GM19324 (cell line): ENCODE measurements at regions not wholly inside any gene's neighbourhood (a gene's known extent, or its start where the extent isn't known, plus 50 kb on each side); places are given as distances from the start of the nearest gene placed in this dataset.
A peak's percentile ranks its signal among the peaks of the same experiment; 100 is the strongest.
"Not testable (repeated sequence)": the region's sequence is repeated elsewhere in the genome, so short reads cannot be mapped to it uniquely, and the experiment has no call there.

Experiments
- ATAC-seq: cut with Tn5 transposase; IDR thresholded peaks from one replicate; pipeline ENCODE4 v1.9.1; 2021; ENCODE audit warnings: mild to moderate bottlenecking, moderate library complexity; ENCODE audit not compliant: unreplicated experiment, low FRiP score

DNA sequence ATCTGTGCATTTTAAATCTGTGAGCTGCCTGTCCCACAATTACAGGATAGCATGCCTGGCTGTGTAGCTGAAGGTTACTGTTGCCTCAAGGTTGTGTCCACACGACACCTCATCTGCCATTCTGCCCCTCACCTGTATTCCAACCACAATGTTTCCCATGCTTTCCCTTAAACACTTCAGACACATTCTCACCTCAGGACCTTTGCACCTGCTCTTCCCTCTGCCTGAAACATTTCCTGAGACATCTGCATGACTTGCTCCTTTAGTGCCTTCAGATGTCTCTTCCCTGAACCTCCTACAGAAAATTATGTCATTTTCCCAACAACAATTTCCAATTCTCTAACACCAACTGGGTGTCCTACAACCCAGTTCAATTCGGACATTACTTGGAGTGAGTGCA is 120.4 kb downstream of the ZNF608 start:
- ATAC-seq: no peak

DNA sequence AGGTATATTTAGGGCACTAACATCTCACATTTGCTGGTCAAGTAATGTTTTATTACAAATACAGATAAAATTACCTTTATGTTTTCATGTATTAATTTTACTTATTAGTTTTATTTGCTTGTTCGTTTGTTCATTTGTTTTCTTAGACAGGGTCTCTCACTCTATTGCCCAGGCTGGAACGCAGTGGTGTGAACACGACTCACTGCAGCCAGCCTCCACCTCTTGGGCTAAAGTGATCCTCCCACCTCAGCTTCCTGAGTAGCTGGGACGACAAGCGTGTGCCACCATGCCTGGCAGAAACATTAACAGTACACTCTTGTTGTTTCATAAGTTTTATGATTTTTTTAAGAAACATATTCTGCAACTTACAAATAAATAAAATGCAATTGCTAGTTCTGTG is 123.2 kb downstream of the ZNF608 start:
- ATAC-seq: no peak

DNA sequence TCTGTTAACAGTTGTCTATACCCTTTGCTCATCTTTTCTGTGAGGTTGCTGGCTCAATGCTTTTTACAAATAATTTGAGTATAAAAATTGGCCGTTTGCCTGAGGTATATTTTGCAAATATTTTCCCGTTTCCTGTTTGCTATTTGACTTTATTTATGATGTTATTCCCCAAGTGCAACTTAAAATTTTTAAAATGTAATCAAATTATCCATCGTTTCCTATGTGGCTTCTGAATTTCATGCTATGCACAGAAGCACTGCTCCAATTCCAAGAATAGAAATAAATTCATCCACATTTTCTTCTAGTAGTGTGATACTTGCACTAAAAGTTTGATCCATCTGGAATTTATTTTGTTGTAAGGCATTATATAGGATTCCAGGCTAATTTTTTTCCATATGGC is 123.6 kb downstream of the ZNF608 start:
- no peak for ATAC-seq

DNA sequence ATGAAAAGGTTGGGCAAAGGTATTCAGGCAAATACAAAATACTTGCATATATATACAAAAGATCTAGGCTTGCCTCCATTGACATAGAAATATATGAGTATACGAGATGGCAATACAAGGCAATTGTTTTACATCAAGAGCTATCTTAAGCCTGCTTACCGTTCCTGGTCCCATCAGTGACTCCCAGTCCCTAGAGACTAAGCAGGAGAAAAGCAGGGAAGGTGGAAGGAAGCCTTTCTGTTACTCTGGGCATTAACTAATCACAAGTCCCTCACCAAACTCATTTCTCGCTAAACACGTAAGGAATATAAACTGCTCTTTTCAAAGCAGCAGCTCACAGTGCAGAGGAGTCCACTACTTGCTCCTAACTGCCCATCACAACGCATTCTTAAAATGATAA is 125.2 kb downstream of the ZNF608 start:
- no peak for ATAC-seq

DNA sequence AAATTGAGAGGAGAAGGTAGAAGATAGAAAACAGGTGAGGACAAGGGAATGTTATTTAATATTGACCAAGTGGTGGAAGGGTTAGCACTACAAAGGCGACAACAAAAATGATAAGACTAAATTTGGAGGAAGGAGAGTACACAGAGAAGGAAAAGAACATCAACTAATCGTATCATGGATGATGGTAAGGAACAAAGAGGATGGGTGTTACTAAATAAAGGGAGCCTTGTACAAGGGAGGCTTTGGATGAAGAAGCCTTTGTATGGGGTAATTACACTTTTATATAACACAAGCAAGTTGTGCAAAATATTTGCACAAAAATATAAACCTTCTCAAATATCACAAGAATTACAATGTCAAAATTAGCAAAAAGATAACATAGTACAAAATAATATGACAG is 125.7 kb downstream of the ZNF608 start:
- no peak for ATAC-seq

DNA sequence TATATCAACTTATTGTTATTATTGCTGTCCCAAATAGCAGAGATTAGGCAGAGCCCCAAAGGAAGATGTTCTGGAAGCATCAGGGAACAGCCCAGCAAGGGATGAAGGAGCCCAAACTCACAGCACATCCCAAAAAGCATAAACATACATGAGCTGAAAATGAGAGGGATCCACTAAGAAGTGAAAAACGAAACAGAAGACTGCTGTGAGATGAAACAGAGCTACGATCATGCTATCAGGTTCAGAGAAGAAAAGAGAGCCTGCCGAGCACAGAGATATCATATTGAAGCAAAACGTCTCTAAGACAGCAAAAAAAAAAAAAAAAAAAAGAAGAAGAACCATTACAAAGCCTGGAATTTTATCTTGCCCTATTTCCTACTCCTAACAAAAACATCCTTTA is 127.3 kb downstream of the ZNF608 start:
- ATAC-seq: no peak

DNA sequence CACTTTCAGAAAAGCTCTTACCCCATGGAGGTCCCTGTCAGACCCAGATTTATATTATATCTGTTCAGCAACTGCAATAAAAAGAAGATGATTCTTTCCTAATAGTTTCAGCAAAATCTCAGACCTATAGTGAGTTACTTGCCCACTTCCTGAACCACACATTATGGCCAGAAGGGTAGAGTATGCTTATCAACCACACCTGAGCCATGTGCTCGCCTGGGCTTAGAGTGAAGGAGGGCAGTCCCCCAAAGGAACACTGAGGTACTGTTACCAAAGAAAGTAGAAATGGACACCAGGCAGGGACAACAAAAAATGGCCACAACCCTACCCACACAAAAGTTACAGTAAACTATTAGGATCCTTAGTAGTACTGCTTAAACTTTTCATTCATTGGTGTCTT is 128.7 kb downstream of the ZNF608 start:
- no peak for ATAC-seq

DNA sequence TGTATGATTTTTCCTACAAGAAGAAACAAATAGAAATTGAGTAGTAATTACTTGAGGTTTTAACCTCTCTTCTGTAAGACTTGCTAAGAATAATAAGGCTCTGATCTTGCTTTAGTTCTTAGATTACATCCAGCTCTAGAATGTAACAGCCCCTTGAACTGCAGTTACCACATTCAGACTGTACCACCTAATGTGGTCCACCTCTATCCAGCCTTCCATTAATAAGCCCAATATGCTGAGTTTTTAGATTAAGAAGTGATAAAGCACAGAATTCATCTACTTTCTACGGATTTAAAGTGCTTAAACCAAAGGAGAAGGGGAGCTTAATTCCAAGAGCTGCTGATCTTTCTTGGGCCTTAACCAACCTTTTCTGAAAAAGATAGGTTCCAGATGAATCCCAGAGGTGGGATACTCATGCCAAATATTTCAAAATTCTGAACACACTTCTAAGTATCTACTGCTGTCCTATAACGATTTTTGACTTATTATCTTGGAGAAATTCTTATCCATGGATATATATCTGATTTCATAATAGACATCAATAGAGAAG is 131.5 kb downstream of the ZNF608 start:
- ATAC-seq: no peak

DNA sequence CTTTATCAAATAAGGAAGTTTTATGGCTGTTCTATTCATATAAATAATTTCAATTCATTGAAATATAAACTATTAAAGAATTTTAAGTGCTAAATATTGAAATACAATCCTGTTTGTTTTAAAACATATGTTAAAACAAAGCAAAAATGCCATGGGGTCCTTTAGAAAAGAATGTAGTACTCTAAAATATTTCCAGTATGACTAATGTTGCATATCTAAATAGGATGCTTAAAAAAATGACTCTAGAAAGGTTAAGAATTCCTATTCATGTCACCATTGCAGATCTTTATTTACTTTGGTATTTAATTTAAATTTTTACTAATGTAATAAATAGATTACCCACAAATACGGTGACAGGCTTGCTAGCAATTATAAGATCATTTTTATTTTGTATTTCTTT is 132.3 kb downstream of the ZNF608 start:
- ATAC-seq: no peak

DNA sequence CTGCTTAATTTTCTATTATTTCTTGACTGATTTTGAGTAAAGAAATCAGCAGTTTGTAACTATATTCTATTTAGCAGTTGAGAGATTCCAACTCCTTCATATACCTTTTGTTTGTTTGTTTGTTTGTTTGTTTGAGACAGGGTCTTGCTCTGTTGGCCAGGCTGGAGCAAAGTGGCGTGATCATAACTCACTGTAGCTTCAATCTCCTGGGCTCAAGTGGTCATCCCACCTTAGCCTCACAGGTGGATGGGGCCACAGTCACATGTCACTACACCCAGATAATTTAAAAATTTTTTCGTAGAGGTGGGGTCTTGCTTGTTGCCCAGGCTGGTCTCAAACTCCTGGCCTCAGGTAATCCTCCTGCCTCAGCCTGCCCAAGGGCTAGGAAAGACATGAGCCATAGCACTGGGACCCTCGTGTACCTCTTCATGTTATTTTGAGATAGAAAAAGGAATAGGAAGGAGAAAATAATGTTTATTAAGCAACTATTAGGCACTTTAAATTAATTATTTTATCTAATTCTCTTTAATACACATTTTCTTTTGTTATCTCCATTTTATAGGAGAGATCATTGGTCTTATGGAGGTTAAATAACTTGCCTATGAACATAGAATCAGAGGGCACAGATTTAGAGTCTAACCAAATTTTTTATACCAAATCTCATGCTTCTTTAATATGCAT is 133.0 kb downstream of the ZNF608 start:
- no peak for ATAC-seq

DNA sequence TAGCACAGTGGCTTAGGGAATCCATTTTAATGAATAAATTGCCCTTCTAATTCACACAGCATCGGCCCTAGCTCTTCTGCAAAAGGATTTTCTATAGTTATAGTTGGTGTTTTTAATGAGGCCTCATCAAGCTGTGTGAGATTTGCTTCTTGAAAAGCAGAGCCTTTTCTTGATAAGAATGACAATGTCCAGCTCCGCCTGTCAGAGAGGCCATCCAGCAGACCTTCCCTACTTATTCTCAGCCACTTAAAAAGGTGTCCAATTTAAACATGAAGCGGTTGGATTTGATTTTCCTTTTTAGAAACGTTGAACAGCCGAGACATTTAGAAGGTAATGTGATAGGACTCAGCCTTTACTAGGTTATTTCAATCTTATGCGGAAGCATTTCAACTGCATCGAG is 134.4 kb downstream of the ZNF608 start:
- ATAC-seq: no peak

DNA sequence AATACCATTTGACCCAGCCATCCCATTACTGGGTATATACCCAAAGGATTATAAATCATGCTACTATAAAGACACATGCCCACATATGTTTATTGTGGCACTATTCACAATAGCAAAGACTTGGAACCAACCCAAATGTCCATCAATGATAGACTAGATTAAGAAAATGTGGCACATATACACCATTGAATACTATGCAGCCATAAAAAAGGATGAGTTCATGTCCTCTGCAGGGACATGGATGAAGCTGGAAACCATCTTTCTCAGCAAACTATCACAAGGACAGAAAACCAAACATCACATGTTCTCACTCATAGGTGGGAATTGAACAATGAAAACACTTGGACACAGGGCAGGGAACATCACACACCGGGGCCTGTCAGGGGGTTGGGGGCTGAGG is 135.2 kb downstream of the ZNF608 start:
- not testable (repeated sequence) for ATAC-seq

DNA sequence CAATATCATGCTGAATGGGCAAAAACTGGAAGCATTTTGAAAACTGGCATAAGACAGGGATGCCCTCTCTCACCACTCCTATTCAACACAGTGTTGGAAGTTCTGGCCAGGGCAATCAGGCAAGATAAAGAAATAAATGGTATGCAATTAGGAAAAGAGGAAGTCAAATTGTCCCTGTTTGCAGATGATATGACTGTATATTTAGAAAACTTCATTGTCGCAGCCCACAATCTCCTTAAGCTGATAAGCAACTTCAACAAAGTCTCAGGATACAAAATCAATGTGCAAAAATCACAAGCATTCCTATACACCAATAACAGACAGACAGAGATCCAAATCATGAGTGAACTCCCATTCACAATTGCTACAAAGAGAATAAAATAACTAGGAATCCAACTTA is 136.8 kb downstream of the ZNF608 start:
- ATAC-seq: not testable (repeated sequence)

DNA sequence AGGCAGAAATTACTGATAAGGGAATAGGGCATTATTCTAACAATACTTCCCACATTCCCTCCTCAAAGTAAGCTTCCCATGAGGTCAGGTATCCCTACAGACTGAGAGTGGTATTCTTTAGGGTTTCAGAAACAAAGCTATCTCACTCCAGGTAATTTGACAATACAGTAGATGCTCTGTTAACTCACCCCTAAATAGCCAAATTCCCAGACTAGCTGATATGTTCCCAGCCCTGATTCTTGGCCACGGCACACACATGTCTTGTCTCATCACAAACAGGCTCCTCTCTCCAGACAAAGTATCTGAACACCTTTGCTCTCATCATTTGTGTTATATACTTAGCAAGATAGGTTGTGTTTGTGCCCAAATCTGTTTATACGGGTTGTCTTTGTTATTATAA is 139.9 kb downstream of the ZNF608 start:
- no peak for ATAC-seq

DNA sequence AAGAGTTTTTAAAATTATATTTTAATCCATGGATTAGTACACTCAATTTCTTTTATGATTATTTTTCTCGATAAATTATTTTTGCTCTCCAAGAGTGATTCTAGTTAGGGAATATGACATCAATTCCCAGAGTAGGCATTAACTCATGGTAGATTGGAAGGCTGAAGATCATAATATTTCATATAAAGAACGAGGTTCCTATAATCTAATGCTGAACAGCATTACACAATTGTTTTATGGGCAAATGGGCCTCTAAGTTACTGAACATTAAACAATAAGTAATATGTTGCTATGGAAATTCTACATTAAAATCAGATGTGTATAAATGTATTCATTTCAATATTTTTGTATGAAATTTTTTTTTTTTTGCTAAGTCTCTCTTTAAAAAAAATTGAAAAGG is 140.3 kb downstream of the ZNF608 start:
- ATAC-seq: no peak

DNA sequence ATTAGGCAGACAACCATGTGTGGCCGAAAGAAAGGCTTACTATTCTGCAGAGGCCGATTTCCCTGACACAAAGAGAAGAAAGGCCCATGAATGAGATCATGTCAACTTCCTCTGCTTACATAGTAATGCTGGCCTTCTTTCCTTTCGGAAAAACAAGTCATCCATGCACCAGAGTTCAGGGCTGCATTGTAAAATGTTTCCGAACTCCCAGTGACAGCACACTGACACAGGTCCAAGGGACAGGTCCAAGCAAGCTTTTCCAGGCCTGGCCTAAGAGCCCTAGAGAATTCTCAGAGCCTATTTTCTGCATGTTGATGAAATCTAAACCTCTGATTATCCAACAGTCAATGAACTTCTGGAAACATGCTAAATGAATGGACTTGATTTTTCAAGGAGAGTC is 140.9 kb downstream of the ZNF608 start:
- no peak for ATAC-seq

DNA sequence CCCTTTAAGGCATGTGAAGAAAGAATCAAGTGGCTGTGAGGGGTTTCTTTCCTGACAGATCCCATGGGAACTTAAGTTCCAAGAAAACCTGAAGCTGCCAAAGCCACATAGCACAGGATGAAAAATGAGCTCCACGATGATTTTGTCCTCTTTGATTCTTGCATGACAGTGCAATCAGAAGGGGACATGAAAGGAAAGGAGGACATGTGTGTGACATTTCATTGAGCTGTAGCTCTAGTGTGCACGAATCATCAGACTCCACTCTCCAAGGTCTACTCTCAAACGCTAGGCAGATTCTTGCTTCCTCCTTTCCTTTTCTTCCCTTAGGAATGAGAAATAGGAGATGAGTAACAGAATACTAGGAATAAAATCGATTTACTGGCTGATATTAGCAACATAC is 142.0 kb downstream of the ZNF608 start:
- ATAC-seq: no peak

DNA sequence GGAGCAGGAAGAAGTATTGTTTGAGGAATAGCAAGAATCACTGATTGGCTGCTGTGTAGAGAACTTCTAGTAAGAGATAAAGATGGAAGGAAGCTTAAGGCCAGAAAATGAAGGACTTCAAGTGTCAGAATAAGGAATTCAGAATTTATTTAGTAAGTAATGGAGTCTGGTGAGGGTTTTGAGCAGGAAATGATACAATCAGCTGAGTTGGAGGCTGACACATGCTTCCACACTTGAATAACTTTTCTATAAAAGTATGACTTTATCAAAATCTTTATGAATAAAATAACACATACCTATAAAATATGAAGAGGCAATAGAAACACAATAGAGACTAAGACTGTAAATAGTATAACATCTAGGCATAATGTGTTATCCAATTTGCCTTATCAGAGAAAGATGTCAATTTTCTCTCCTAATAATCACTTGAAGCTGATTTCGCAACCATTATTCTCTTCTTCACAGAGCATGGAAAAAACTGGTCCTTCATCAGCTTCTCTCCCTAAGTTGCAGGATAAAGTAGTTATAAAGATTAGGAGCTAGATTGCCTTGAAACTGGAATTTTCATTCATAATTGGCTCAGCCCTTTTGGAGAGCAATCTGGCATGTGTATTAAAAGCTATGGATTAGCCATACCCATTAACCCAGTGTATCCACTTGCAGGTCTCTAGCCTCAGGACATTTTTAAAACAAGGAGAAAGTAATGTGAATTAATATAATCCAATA is 143.4 kb downstream of the ZNF608 start:
- ATAC-seq: no peak

DNA sequence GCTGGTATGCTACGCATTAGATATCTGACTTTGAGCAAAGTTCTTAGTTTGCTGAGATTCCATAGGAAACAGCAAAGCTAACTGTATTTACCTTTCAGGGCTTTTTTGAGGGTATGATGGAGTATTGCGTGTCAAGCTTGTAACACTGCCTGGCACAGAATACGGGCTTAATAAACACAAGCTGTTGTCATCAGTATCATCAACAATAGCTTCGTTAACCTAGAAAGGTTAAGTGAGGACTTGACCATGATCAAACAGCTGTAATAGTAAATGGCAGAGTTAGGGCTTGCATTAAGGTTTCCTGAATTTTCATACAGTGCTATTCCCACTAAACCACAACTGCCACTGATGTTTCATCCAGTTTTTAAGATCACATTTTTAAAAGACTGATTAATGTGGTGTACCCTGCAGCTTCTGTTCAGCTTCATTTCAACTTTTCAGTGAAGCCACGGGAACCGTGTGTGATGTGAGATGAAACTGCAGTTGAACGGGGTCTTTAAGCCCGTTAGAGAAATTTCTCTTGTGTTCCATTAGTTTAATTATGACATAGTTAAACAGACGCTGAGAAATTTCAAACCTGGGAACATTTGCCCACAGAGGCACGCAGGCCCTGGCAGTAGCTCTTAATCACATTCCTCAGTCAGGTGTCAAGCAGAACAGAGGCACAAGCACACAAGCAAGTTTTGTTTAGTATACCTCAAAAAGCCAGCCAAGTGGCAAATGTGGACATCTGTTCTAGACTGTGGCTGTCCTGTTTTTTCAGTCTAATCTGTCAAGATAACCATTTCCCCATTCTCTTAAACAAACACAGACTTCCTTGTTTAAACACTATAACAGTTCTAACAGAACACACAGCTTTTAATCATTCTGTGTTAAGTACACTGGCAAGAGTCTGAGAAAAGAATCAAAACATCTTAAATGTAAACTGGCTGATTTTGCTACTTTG is 147.1 kb downstream of the ZNF608 start:
- peak; percentile 66 for ATAC-seq

DNA sequence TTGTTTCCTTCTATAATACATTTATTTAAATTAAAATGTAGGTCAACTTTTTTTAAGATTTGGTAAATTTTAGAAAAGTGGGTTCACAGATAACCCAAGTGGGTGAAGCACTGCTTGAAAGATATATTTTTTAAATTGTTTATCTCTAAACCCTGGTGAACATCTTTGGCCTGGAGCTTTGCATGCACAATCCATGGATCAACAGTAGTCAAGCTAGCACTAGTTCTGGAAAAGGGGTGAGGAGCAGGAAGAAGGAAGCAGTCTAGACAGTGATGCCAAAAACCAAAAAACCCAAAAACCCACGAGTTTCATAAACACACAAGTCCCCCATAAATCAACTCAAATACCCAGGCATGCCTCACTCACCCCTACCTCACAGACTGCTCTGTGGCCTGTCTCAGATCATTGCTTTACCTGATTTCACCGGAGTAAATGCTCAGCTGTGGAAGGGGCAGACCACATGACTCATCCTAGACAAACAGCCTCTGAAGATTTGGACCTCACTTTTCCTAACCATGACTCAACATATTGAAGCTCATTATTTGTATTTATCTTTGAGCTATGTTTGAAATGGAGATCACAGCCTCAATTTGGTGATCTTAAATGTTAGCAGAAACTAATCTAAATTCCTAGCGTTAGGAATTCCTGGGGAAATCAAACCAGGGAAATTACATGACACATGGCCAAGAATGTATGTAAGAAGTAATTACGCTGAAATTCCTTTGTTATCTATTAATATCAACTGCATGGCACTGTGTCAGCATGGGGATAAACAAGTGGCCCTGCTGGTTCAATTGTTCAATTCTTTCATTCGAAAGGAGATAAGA is 149.6 kb downstream of the ZNF608 start:
- no peak for ATAC-seq
